ENCODE measurements at regions not wholly inside any gene's neighbourhood (a gene's known extent, or its start where the extent isn't known, plus 50 kb on each side); places are given as distances from the start of the nearest gene placed in this dataset.

- no peaks in the 10 kb centered on the region for H3K27me3 Mint-ChIP-seq (ENCODE audit: insufficient read depth, unreplicated experiment)
- no peak overlapping the region for H3K27ac Mint-ChIP-seq (ENCODE audit: low read depth, unreplicated experiment)
- H3K4me1 Mint-ChIP-seq (ENCODE audit: insufficient read depth, unreplicated experiment) = no peaks in the 10 kb centered on the region
- peaks cover 6% of the 10 kb centered on the region for H3K36me3 Mint-ChIP-seq (ENCODE audit: insufficient read depth, unreplicated experiment)
- intact Hi-C loops (cut with micrococcal nuclease) = no loop called here
- POLR2A ChIA-PET = no interaction called here
- no TSS peak for BruUV-seq (replicated peaks)
- no peak for DNase-seq (ENCODE audit: unreplicated experiment)
- peaks cover 21% of the 10 kb centered on the region for H3K9me3 Mint-ChIP-seq (ENCODE audit: unreplicated experiment)
- TF ChIP-seq CTCF (IDR thresholded peaks at IDR 0.05; ENCODE audit: unreplicated experiment) = no peak
- CTCF ChIA-PET = no interaction called here
- no peak overlapping the region for H3K4me3 Mint-ChIP-seq (ENCODE audit: unreplicated experiment)
These were observed 236.7 kb downstream of the GLRX3 start for GRCh38 chr10:130372866-130373265.

GRCh38 chr10:130377986-130378540, 241.9 kb downstream of the GLRX3 start:
- CTCF ChIA-PET = no interaction called here
- no peaks in the 10 kb centered on the region for H3K27me3 Mint-ChIP-seq (ENCODE audit: insufficient read depth, unreplicated experiment)
- BruUV-seq (replicated peaks) = no TSS peak
- intact Hi-C loops (cut with micrococcal nuclease) = no loop called here
- no peaks in the 10 kb centered on the region for H3K36me3 Mint-ChIP-seq (ENCODE audit: insufficient read depth, unreplicated experiment)
- H3K27ac Mint-ChIP-seq (ENCODE audit: low read depth, unreplicated experiment) = no peak overlapping the region
- TF ChIP-seq CTCF (IDR thresholded peaks at IDR 0.05; ENCODE audit: unreplicated experiment) = no peak
- H3K9me3 Mint-ChIP-seq (ENCODE audit: unreplicated experiment) = peaks cover 15% of the 10 kb centered on the region
- H3K4me1 Mint-ChIP-seq (ENCODE audit: insufficient read depth, unreplicated experiment) = no peaks in the 10 kb centered on the region
- no peak for DNase-seq (ENCODE audit: unreplicated experiment)
- POLR2A ChIA-PET = no interaction called here
- H3K4me3 Mint-ChIP-seq (ENCODE audit: unreplicated experiment) = no peak overlapping the region

- no peaks in the 10 kb centered on the region for H3K27me3 Mint-ChIP-seq (ENCODE audit: insufficient read depth, unreplicated experiment)
- TF ChIP-seq CTCF (IDR thresholded peaks at IDR 0.05; ENCODE audit: unreplicated experiment) = no peak
- no peak overlapping the region for H3K4me3 Mint-ChIP-seq (ENCODE audit: unreplicated experiment)
- H3K9me3 Mint-ChIP-seq (ENCODE audit: unreplicated experiment) = peaks cover 22% of the 10 kb centered on the region
- H3K36me3 Mint-ChIP-seq (ENCODE audit: insufficient read depth, unreplicated experiment) = no peaks in the 10 kb centered on the region
- intact Hi-C loops (cut with micrococcal nuclease) = no loop called here
- CTCF ChIA-PET = no interaction called here
- no peak overlapping the region for H3K27ac Mint-ChIP-seq (ENCODE audit: low read depth, unreplicated experiment)
- no peaks in the 10 kb centered on the region for H3K4me1 Mint-ChIP-seq (ENCODE audit: insufficient read depth, unreplicated experiment)
- BruUV-seq (replicated peaks) = no TSS peak
- POLR2A ChIA-PET = no interaction called here
- no peak for DNase-seq (ENCODE audit: unreplicated experiment)
These were observed 242.6 kb downstream of the GLRX3 start for GRCh38 chr10:130378556-130379400.

- TF ChIP-seq CTCF (IDR thresholded peaks at IDR 0.05; ENCODE audit: unreplicated experiment) = no peak
- BruUV-seq (replicated peaks) = no TSS peak
These were observed 243.9 kb downstream of the GLRX3 start for GRCh38 chr10:130380056-130380455.

More at GRCh38 chr10:130380056-130380455, 243.9 kb downstream of the GLRX3 start:
- intact Hi-C loops (cut with micrococcal nuclease) = no loop called here
- H3K4me1 Mint-ChIP-seq (ENCODE audit: insufficient read depth, unreplicated experiment) = no peaks in the 10 kb centered on the region
- H3K27ac Mint-ChIP-seq (ENCODE audit: low read depth, unreplicated experiment) = no peak overlapping the region
- H3K9me3 Mint-ChIP-seq (ENCODE audit: unreplicated experiment) = peaks cover 35% of the 10 kb centered on the region
- H3K27me3 Mint-ChIP-seq (ENCODE audit: insufficient read depth, unreplicated experiment) = no peaks in the 10 kb centered on the region
- no peak for DNase-seq (ENCODE audit: unreplicated experiment)
- H3K4me3 Mint-ChIP-seq (ENCODE audit: unreplicated experiment) = no peak overlapping the region
- POLR2A ChIA-PET = interaction anchor here (0.5 kb wide), 1 partner anchor 1068 kb away, joined by 3 read pairs; no protein-coding TSS in a partner anchor
- no peaks in the 10 kb centered on the region for H3K36me3 Mint-ChIP-seq (ENCODE audit: insufficient read depth, unreplicated experiment)
- CTCF ChIA-PET = no interaction called here

Measured in MCF 10A (cell line).